ENCODE measurements at regions not wholly inside any gene's neighbourhood (a gene's known extent, or its start where the extent isn't known, plus 50 kb on each side); places are given as distances from the start of the nearest gene placed in this dataset.

DNA sequence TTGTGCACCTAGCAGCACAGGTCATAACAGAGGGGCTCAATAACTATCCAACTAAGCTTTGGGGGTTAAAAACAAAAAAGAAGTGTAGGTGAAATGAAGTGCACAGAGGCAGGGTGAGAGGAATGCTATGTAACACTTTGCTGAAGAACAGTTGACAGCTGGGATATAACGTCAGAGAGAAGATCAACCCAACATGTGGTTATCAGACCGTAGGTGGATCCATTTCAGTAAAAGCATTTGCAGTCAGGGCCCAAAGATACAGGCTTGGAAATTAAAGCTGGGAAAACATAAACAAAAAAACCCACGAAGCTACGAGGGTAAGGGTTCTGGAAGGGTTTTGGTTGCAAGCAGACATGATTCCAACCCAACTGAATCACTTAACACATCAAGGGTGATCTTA is 377.5 kb upstream of the NR2F2 start:
- TF ChIP-seq, protein P1, sequence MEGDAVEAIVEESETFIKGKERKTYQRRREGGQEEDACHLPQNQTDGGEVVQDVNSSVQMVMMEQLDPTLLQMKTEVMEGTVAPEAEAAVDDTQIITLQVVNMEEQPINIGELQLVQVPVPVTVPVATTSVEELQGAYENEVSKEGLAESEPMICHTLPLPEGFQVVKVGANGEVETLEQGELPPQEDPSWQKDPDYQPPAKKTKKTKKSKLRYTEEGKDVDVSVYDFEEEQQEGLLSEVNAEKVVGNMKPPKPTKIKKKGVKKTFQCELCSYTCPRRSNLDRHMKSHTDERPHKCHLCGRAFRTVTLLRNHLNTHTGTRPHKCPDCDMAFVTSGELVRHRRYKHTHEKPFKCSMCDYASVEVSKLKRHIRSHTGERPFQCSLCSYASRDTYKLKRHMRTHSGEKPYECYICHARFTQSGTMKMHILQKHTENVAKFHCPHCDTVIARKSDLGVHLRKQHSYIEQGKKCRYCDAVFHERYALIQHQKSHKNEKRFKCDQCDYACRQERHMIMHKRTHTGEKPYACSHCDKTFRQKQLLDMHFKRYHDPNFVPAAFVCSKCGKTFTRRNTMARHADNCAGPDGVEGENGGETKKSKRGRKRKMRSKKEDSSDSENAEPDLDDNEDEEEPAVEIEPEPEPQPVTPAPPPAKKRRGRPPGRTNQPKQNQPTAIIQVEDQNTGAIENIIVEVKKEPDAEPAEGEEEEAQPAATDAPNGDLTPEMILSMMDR (IDR thresholded peaks at IDR 0.05; ENCODE audit: low read length): no peak
- TF ChIP-seq EZH2 (IDR thresholded peaks at IDR 0.05; ENCODE audit: borderline replicate concordance, low read length): no peak
